GM21529 (cell line): ENCODE measurements at regions not wholly inside any gene's neighbourhood (a gene's known extent, or its start where the extent isn't known, plus 50 kb on each side); places are given as distances from the start of the nearest gene placed in this dataset.
A peak's percentile ranks its signal among the peaks of the same experiment; 100 is the strongest.
"Not testable (repeated sequence)": the region's sequence is repeated elsewhere in the genome, so short reads cannot be mapped to it uniquely, and the experiment has no call there.

Experiments
- ATAC-seq: cut with Tn5 transposase; IDR thresholded peaks from one replicate; pipeline ENCODE4 v1.9.1; 2021; ENCODE audit not compliant: unreplicated experiment

- no peak for ATAC-seq
Measured at GRCh38 chr7:94104301-94104700, 100.1 kb upstream of the BET1 start.

- ATAC-seq, result peak; percentile 56
Measured at GRCh38 chr7:94109556-94109955, 105.4 kb upstream of the BET1 start.

- peak; percentile 39 for ATAC-seq
Measured at GRCh38 chr7:94111009-94111408, 106.9 kb upstream of the BET1 start.

GRCh38 chr7:94115316-94115715 is 111.2 kb upstream of the BET1 start:
- ATAC-seq, result no peak

- ATAC-seq, result no peak
Measured at GRCh38 chr7:94123136-94123535, 119.0 kb upstream of the BET1 start.

GRCh38 chr7:94127026-94127425 is 122.9 kb upstream of the BET1 start:
- no peak for ATAC-seq

- ATAC-seq, result no peak
Measured at GRCh38 chr7:94128072-94128471, 123.9 kb upstream of the BET1 start.

GRCh38 chr7:94129443-94130140 is 125.4 kb upstream of the BET1 start:
- ATAC-seq, result no peak

GRCh38 chr7:94130716-94131115 is 126.6 kb upstream of the BET1 start:
- ATAC-seq, result no peak

- ATAC-seq, result peak; percentile 66
Measured at GRCh38 chr7:94133460-94133859, 129.3 kb upstream of the BET1 start.

GRCh38 chr7:94135180-94135579 is 131.0 kb upstream of the BET1 start:
- ATAC-seq, result no peak

GRCh38 chr7:94142281-94142680 is 138.1 kb upstream of the BET1 start:
- ATAC-seq, result no peak

GRCh38 chr7:94145602-94146001 is 141.4 kb upstream of the BET1 start:
- no peak for ATAC-seq

GRCh38 chr7:94146408-94146807 is 142.3 kb upstream of the BET1 start:
- no peak for ATAC-seq

GRCh38 chr7:94149789-94150545 is 145.8 kb upstream of the BET1 start:
- ATAC-seq, result no peak

GRCh38 chr7:94154182-94154581 is 150.0 kb upstream of the BET1 start:
- no peak for ATAC-seq

- ATAC-seq, result peak; percentile 79
Measured at GRCh38 chr7:94154858-94155257, 150.7 kb upstream of the BET1 start.

- not testable (repeated sequence) for ATAC-seq
Measured at GRCh38 chr7:94157659-94158306, 153.6 kb upstream of the BET1 start.

- ATAC-seq, result peak; percentile 99
Measured at GRCh38 chr7:94160719-94161435, 156.7 kb upstream of the BET1 start.

GRCh38 chr7:94161476-94161875 is 157.3 kb upstream of the BET1 start:
- ATAC-seq, result no peak

- ATAC-seq, result no peak
Measured at GRCh38 chr7:94169682-94170081, 165.5 kb upstream of the BET1 start.
